NCI-H524 (cell line): ENCODE measurements at regions not wholly inside any gene's neighbourhood (a gene's known extent, or its start where the extent isn't known, plus 50 kb on each side); places are given as distances from the start of the nearest gene placed in this dataset.

Source experiments
- DNase-seq, 2 experiments: peaks; one replicate each; lab custom pipeline; 2025; lab: John Stamatoyannopoulos, UW

- DNase-seq: no peak
Measured at GRCh38 chr20:24899153-24899552, 49.9 kb upstream of the CST7 start.
